HepG2 (cell line): ENCODE measurements at regions not wholly inside any gene's neighbourhood (a gene's known extent, or its start where the extent isn't known, plus 50 kb on each side); places are given as distances from the start of the nearest gene placed in this dataset.

Experiments
- ATAC-seq: fragments of 200-7000 bp; cut with Tn5 transposase; 3 replicates; pipeline ENCODE4 v1.9.1; 2020; ENCODE audit warnings: mild to moderate bottlenecking, moderate library complexity
- BruUV-seq: library from RNA; stranded (reverse); fragments of 400-500 nt; replicated peaks from 2 replicates; lab custom pipeline; 2021; lab: Mats Ljungman, UMichigan
- CTCF ChIA-PET: fragments of 300-600 bp; formaldehyde crosslinking; extraction: SDS; loops from one replicate; lab custom pipeline; 2021; ENCODE audit warnings: low total read pairs, inconsistent platforms, low intra/inter-chr PET ratio; lab: Yijun Ruan, JAX
- POLR2A ChIA-PET: fragments of 350-600 bp; sonication (Branson Sonifier 250); formaldehyde crosslinking; loops from one replicate; lab custom pipeline; 2020; ENCODE audit warnings: antibody characterized with exemption, inconsistent platforms; lab: Yijun Ruan, JAX
- DNase-seq: peaks from one replicate; pipeline ENCODE4 v3.0.0-alpha.2; 2015; ENCODE audit warnings: low spot score
- FAIRE-seq: peaks from 3 replicates; lab custom pipeline; 2011; peaks lifted over from hg19 to GRCh38; lab: Jason Lieb, UNC
- H2AFZ ChIP-seq: one replicate; pipeline ENCODE4 v1.6.1; 2011; ENCODE audit warnings: low read length, inconsistent platforms
- H3K27ac ChIP-seq: fragments of 300-600 bp; 3 replicates; pipeline ENCODE4 v1.8.0; 2011; ENCODE audit warnings: mixed run types, mild to moderate bottlenecking, mixed read lengths, low read length, inconsistent platforms; ENCODE audit not compliant: insufficient read depth; ENCODE audit errors: extremely low read length
- H3K27me3 ChIP-seq, 2 experiments: fragments of 200-600 bp in 1 of 2; 2 replicates in 1 of 2; 3 replicates in 1 of 2; pipeline versions ENCODE4 v1.6.0 to v1.8.0; 2011; ENCODE audit warnings: low read length in 2 of 2, mild to moderate bottlenecking in 2 of 2, moderate library complexity in 2 of 2, inconsistent platforms in 1 of 2; ENCODE audit not compliant: insufficient read depth in 2 of 2, control insufficient read depth in 1 of 2
- H3K36me3 ChIP-seq, 2 experiments: fragments of 200-600 bp in 1 of 2; replicated peaks in 1 of 2; 2 replicates in 1 of 2; 3 replicates in 1 of 2; pipeline versions ENCODE4 v1.5.1 to v1.8.0; 2011; ENCODE audit warnings: low read length in 2 of 2, inconsistent platforms in 1 of 2; ENCODE audit not compliant: insufficient read depth in 2 of 2, control insufficient read depth in 1 of 2
- H3K4me1 ChIP-seq: 2 replicates; pipeline ENCODE4 v1.5.1; 2012; ENCODE audit warnings: low read length, inconsistent platforms; ENCODE audit not compliant: insufficient read depth
- H3K4me2 ChIP-seq: 2 replicates; pipeline ENCODE4 v1.6.0; 2011; ENCODE audit warnings: low read depth, low read length, inconsistent platforms
- H3K4me3 ChIP-seq, 3 experiments: fragments of 200-600 bp in 1 of 3; sonication (generic), shearing (Covaris generic) in 1 of 3; replicated peaks in 1 of 3; 2 replicates each; pipeline ENCODE4 v1.5.1; 2011 to 2016; ENCODE audit warnings: low read length in 3 of 3, inconsistent platforms in 2 of 3, low read depth in 2 of 3, mild to moderate bottlenecking in 2 of 3, control low read depth in 1 of 3, mixed read lengths in 1 of 3; ENCODE audit not compliant: insufficient read depth in 1 of 3
- H3K79me2 ChIP-seq: one replicate; pipeline ENCODE4 v1.6.1; 2011; ENCODE audit warnings: low read length, inconsistent platforms; ENCODE audit not compliant: insufficient read depth
- H3K9ac ChIP-seq: 2 replicates; pipeline ENCODE4 v1.6.0; 2011; ENCODE audit warnings: mild to moderate bottlenecking, low read depth, low read length, inconsistent platforms; ENCODE audit not compliant: insufficient read depth
- H3K9me3 ChIP-seq: 2 replicates; pipeline ENCODE4 v1.5.1; 2012; ENCODE audit warnings: mild to moderate bottlenecking, low read length
- H4K20me1 ChIP-seq: 2 replicates; pipeline ENCODE4 v1.6.0; 2011; ENCODE audit warnings: inconsistent platforms, mild to moderate bottlenecking, low read length, moderate library complexity; ENCODE audit not compliant: insufficient read depth
- BORCS8-MEF2B ChIP-seq: sonication (generic); formaldehyde crosslinking; IDR thresholded peaks from 2 replicates; pipeline ENCODE4 v1.8.0; 2022; ENCODE audit warnings: mild to moderate bottlenecking, missing genetic modification reagents
- DMAP1 ChIP-seq: IDR thresholded peaks from 2 replicates; pipeline ENCODE4 v1.6.1; 2016
- DZIP1 ChIP-seq: sonication (generic); formaldehyde crosslinking; IDR thresholded peaks from 2 replicates; pipeline ENCODE4 v1.5.0; 2020; ENCODE audit warnings: mild to moderate bottlenecking, missing genetic modification reagents
- HMG20A ChIP-seq: IDR thresholded peaks from 2 replicates; pipeline ENCODE4 v1.6.1; 2016; ENCODE audit warnings: borderline replicate concordance
- ISL2 ChIP-seq: sonication (generic); formaldehyde crosslinking; IDR thresholded peaks from 2 replicates; pipeline ENCODE4 v1.5.0; 2020; ENCODE audit warnings: missing genetic modification reagents
- KDM4B ChIP-seq: sonication (generic); formaldehyde crosslinking; IDR thresholded peaks from 2 replicates; pipeline ENCODE4 v1.4.0; 2020; ENCODE audit warnings: missing genetic modification reagents
- KLF15 ChIP-seq: sonication (generic); formaldehyde crosslinking; IDR thresholded peaks from 2 replicates; pipeline ENCODE4 v1.8.1; 2023; ENCODE audit warnings: borderline replicate concordance, mild to moderate bottlenecking, inconsistent platforms, missing genetic modification reagents, mixed read lengths
- NRL ChIP-seq: sonication (generic); formaldehyde crosslinking; IDR thresholded peaks from 2 replicates; pipeline ENCODE4 v1.5.0; 2020; ENCODE audit warnings: missing genetic modification reagents, mild to moderate bottlenecking, moderate library complexity, borderline replicate concordance
- PITX1 ChIP-seq: sonication (generic); formaldehyde crosslinking; IDR thresholded peaks from 2 replicates; pipeline ENCODE4 v1.5.1; 2020; ENCODE audit warnings: mild to moderate bottlenecking, missing genetic modification reagents
- PPARG ChIP-seq: conservative IDR thresholded peaks from 2 replicates; pipeline ENCODE4 v1.6.1; 2016; ENCODE audit warnings: missing biosample characterization, missing genetic modification reagents
- ZBTB7A ChIP-seq: sonication (generic); formaldehyde crosslinking; IDR thresholded peaks from 2 replicates; pipeline ENCODE4 v1.8.0; 2022; ENCODE audit warnings: mild to moderate bottlenecking, missing genetic modification reagents
- ZFP36L2 ChIP-seq: sonication (generic); formaldehyde crosslinking; IDR thresholded peaks from 2 replicates; pipeline ENCODE4 v1.4.0; 2020; ENCODE audit warnings: missing genetic modification reagents
- ZFP41 ChIP-seq: sonication (generic); formaldehyde crosslinking; IDR thresholded peaks from 2 replicates; pipeline ENCODE4 v1.4.0; 2020; ENCODE audit warnings: mild to moderate bottlenecking, missing genetic modification reagents, borderline replicate concordance
- ZNF143 ChIP-seq: sonication (generic); formaldehyde crosslinking; IDR thresholded peaks from 2 replicates; pipeline ENCODE4 v1.4.0; 2020; ENCODE audit warnings: missing genetic modification reagents
- ZNF335 ChIP-seq: sonication (generic); formaldehyde crosslinking; IDR thresholded peaks from 2 replicates; pipeline ENCODE4 v1.4.0; 2020; ENCODE audit warnings: missing genetic modification reagents
- ZNF343 ChIP-seq: sonication (generic); formaldehyde crosslinking; IDR thresholded peaks from 2 replicates; pipeline ENCODE4 v1.4.0; 2020; ENCODE audit warnings: mild to moderate bottlenecking, missing genetic modification reagents
- ZNF383 ChIP-seq: sonication (generic); formaldehyde crosslinking; IDR thresholded peaks from 2 replicates; pipeline ENCODE4 v1.4.0; 2020; ENCODE audit warnings: missing genetic modification reagents, mild to moderate bottlenecking, borderline replicate concordance
- ZNF768 ChIP-seq: sonication (generic); formaldehyde crosslinking; IDR thresholded peaks from 2 replicates; pipeline ENCODE4 v1.4.0; 2020; ENCODE audit warnings: missing genetic modification reagents
- WGBS: methylation state at CpG from one replicate; pipeline ENCODE4 v1.1.6; 2017; ENCODE audit warnings: low lambda C conversion rate; 5-methylcytosine and 5-hydroxymethylcytosine counted together
- in situ Hi-C: cut with HindIII; loops from 2 replicates; pipeline ENCODE4 v1.10.0; 2017; ENCODE audit warnings: low pct_unique_long_range_greater_than_20kb; ENCODE audit not compliant: extremely low pct_ligation_motif_present
- intact Hi-C: fragments of 100-400 bp; cut with micrococcal nuclease; formaldehyde crosslinking; loops from one replicate; pipeline ENCODE4 v1.10.0; 2022; ENCODE audit not compliant: unreplicated experiment

GRCh38 chr12:83821967-83822366 is 1090.6 kb downstream of the SLC6A15 start:
- no peak for ATAC-seq
- BruUV-seq = no TSS peak
- TF ChIP-seq ZNF335 (CRISPR knock-in tag) (no peak), PITX1 (CRISPR knock-in tag) (no peak), ZNF768 (CRISPR knock-in tag) (no peak), NRL (CRISPR knock-in tag) (no peak), ZNF343 (CRISPR knock-in tag) (no peak), ZFP36L2 (no peak), ZFP41 (no peak), BORCS8-MEF2B (CRISPR knock-in tag) (no peak), ZNF143 (CRISPR knock-in tag) (no peak), HMG20A (no peak)
- CTCF ChIA-PET = no interaction called here
- H3K79me2 ChIP-seq = no peaks in the 10 kb centered on the region
- no peak overlapping the region for H3K9ac ChIP-seq
- H3K4me1 ChIP-seq = no peaks in the 10 kb centered on the region
- intact Hi-C loops (loop anchor here (5.0 kb wide), 1 partner anchor 1295 kb away; no protein-coding TSS in a partner anchor), in situ Hi-C loops (loop anchor here (25.0 kb wide), 1 partner anchor 1135 kb away; the partner anchor contains the start of gene TMTC2)
- no peak for DNase-seq
- no peak overlapping the region for H3K4me2 ChIP-seq
- no peaks in the 10 kb centered on the region for H3K36me3 ChIP-seq
- no peak for FAIRE-seq
- no peak overlapping the region for H3K4me3 ChIP-seq
- POLR2A ChIA-PET = no interaction called here
- no peak overlapping the region for H3K27ac ChIP-seq
- peaks cover 10% of the 10 kb centered on the region for H3K9me3 ChIP-seq
- WGBS = 0% methylated on average over 1 of the region's 1 CpG
- no peaks in the 10 kb centered on the region for H3K27me3 ChIP-seq
- H2AFZ ChIP-seq = no peak overlapping the region
- no peaks in the 10 kb centered on the region for H4K20me1 ChIP-seq

- BruUV-seq = no TSS peak
- Histone ChIP-seq H3K4me2 (no peak overlapping the region), H2AFZ (no peak overlapping the region), H4K20me1 (no peaks in the 10 kb centered on the region), H3K27ac (no peak overlapping the region), H3K36me3 (no peaks in the 10 kb centered on the region), H3K79me2 (no peaks in the 10 kb centered on the region), H3K4me1 (no peaks in the 10 kb centered on the region), H3K9ac (no peak overlapping the region), H3K27me3 (no peaks in the 10 kb centered on the region), H3K9me3 (no peaks in the 10 kb centered on the region; the same call in 1 of the 2 replicates), H3K4me3 (no peak overlapping the region)
- FAIRE-seq = no peak
- in situ Hi-C loops = loop anchor here (25.0 kb wide), 1 partner anchor 1132 kb away; the partner anchor contains the start of gene TMTC2
- ATAC-seq = no peak
- no peak for DNase-seq
- 0% methylated on average over 1 of the region's 1 CpG for WGBS
- intact Hi-C loops = no loop called here
- POLR2A ChIA-PET = no interaction called here
- CTCF ChIA-PET = no interaction called here
- TF ChIP-seq DZIP1 = no peak
- no peak for TF ChIP-seq KLF15 (CRISPR knock-in tag)
- no peak for TF ChIP-seq ZNF383 (CRISPR knock-in tag)
- no peak for TF ChIP-seq PPARG
- no peak for TF ChIP-seq ISL2 (CRISPR knock-in tag)
- TF ChIP-seq ZBTB7A (CRISPR knock-in tag) = no peak
- TF ChIP-seq DMAP1 (CRISPR knock-in tag) = no peak
- TF ChIP-seq KDM4B (CRISPR knock-in tag) = no peak
Measured at GRCh38 chr12:83818881-83819280, 1093.7 kb downstream of the SLC6A15 start.
